Gastrocnemius medialis (tissue), 4 donors: ENCODE measurements at regions not wholly inside any gene's neighbourhood (a gene's known extent, or its start where the extent isn't known, plus 50 kb on each side); places are given as distances from the start of the nearest gene placed in this dataset.

ENCODE experiments used
- CTCF ChIP-seq, 5 experiments: fragments of 450-650 bp in 3 of 5; fragments of 200-600 bp in 2 of 5; sonication (generic) in 2 of 5; IDR thresholded peaks in 4 of 5; conservative IDR thresholded peaks in 1 of 5; 1 replicate in 4 of 5; 2 replicates in 1 of 5; pipeline ENCODE4 v1.5.1; 2016 to 2019; ENCODE audit warnings: antibody characterized with exemption in 5 of 5, mild to moderate bottlenecking in 3 of 5, moderate library complexity in 3 of 5
- POLR2A ChIP-seq, 2 donors: fragments of 450-650 bp; IDR thresholded peaks; one replicate each; pipeline ENCODE4 v1.6.1; 2017; ENCODE audit warnings: antibody characterized with exemption in 2 of 2, mild to moderate bottlenecking in 2 of 2, moderate library complexity in 2 of 2

- TF ChIP-seq CTCF (IDR thresholded peaks at IDR 0.05 in 4 of 5, conservative IDR thresholded peaks at IDR 0.05 in 1 of 5): no peak
- no peak for TF ChIP-seq POLR2A (IDR thresholded peaks at IDR 0.05)
Observed at GRCh38 chr17:441155-441950, 88.7 kb upstream of the RPH3AL start.
